HEK293 (cell line): ENCODE measurements at regions not wholly inside any gene's neighbourhood (a gene's known extent, or its start where the extent isn't known, plus 50 kb on each side); places are given as distances from the start of the nearest gene placed in this dataset.

Experiments used
- CTCF ChIP-seq: fragments of 450-650 bp; formaldehyde crosslinking; IDR thresholded peaks from 2 replicates; pipeline ENCODE4 v1.5.1; 2016; ENCODE audit warnings: missing biosample characterization, missing genetic modification characterization
- PATZ1 ChIP-seq: fragments of 450-650 bp; formaldehyde crosslinking; IDR thresholded peaks from 2 replicates; pipeline ENCODE4 v1.5.1; 2016; ENCODE audit warnings: missing biosample characterization, missing genetic modification characterization
- RBAK ChIP-seq: fragments of 450-650 bp; formaldehyde crosslinking; IDR thresholded peaks from 2 replicates; pipeline ENCODE4 v1.5.1; 2016; ENCODE audit warnings: missing biosample characterization, missing genetic modification characterization
- SP2 ChIP-seq: fragments of 450-650 bp; formaldehyde crosslinking; IDR thresholded peaks from 2 replicates; pipeline ENCODE4 v1.5.1; 2016; ENCODE audit warnings: missing biosample characterization, missing genetic modification characterization
- YY1 ChIP-seq: fragments of 450-650 bp; formaldehyde crosslinking; IDR thresholded peaks from 2 replicates; pipeline ENCODE4 v1.5.1; 2018; ENCODE audit warnings: missing biosample characterization, missing genetic modification characterization
- YY2 ChIP-seq: fragments of 450-650 bp; formaldehyde crosslinking; IDR thresholded peaks from 2 replicates; pipeline ENCODE4 v1.5.1; 2016; ENCODE audit warnings: missing biosample characterization, missing genetic modification characterization
- ZFHX2 ChIP-seq: fragments of 450-650 bp; formaldehyde crosslinking; conservative IDR thresholded peaks from 2 replicates; pipeline ENCODE4 v1.5.1; 2016; ENCODE audit warnings: missing biosample characterization, missing genetic modification characterization
- ZNF114 ChIP-seq: fragments of 450-650 bp; formaldehyde crosslinking; IDR thresholded peaks from 2 replicates; pipeline ENCODE4 v1.5.0; 2017; ENCODE audit warnings: missing biosample characterization, missing genetic modification characterization
- ZNF221 ChIP-seq: fragments of 450-650 bp; formaldehyde crosslinking; IDR thresholded peaks from 2 replicates; pipeline ENCODE4 v1.5.1; 2017; ENCODE audit warnings: missing biosample characterization, missing genetic modification characterization, borderline replicate concordance
- ZNF24 ChIP-seq: fragments of 450-650 bp; formaldehyde crosslinking; IDR thresholded peaks from 2 replicates; pipeline ENCODE4 v1.5.1; 2016; ENCODE audit warnings: missing biosample characterization, missing genetic modification characterization
- ZNF335 ChIP-seq: fragments of 450-650 bp; formaldehyde crosslinking; conservative IDR thresholded peaks from 2 replicates; pipeline ENCODE4 v1.5.1; 2016; ENCODE audit warnings: missing biosample characterization, missing genetic modification characterization
- ZNF366 ChIP-seq: fragments of 450-650 bp; formaldehyde crosslinking; conservative IDR thresholded peaks from 2 replicates; pipeline ENCODE4 v1.5.1; 2016; ENCODE audit warnings: missing biosample characterization, missing genetic modification characterization
- ZNF501 ChIP-seq: fragments of 450-650 bp; formaldehyde crosslinking; IDR thresholded peaks from 2 replicates; pipeline ENCODE4 v1.5.1; 2016; ENCODE audit warnings: missing biosample characterization, missing genetic modification characterization
- ZNF791 ChIP-seq: fragments of 450-650 bp; formaldehyde crosslinking; IDR thresholded peaks from 2 replicates; pipeline ENCODE4 v1.5.1; 2016; ENCODE audit warnings: missing biosample characterization, missing genetic modification characterization

- TF ChIP-seq CTCF (tag by site-specific recombination) (no peak), ZNF366 (no peak), ZNF114 (tag by site-specific recombination) (no peak), ZNF791 (tag by site-specific recombination) (no peak), RBAK (tag by site-specific recombination) (no peak), YY2 (tag by site-specific recombination) (no peak), PATZ1 (tag by site-specific recombination) (no peak), ZNF221 (tag by site-specific recombination) (no peak), SP2 (tag by site-specific recombination) (no peak), ZNF335 (tag by site-specific recombination) (no peak), YY1 (tag by site-specific recombination) (no peak), ZNF24 (tag by site-specific recombination) (no peak), ZFHX2 (no peak), ZNF501 (tag by site-specific recombination) (no peak)
Measured at GRCh38 chr4:31328932-31329331, 608.8 kb downstream of the PCDH7 start.
